Sigmoid colon (tissue), 6 donors: ENCODE measurements at regions not wholly inside any gene's neighbourhood (a gene's known extent, or its start where the extent isn't known, plus 50 kb on each side); places are given as distances from the start of the nearest gene placed in this dataset.

Experiments used
- DNase-seq: peaks from one replicate; pipeline ENCODE4 v3.0.0-alpha.2; 2019
- H3K27ac ChIP-seq, 4 donors: fragments of 200-600 bp; sonication (generic); one replicate each; pipeline ENCODE4 v1.5.1; 2016 to 2019; ENCODE audit warnings: mild to moderate bottlenecking in 1 of 4
- H3K27me3 ChIP-seq, 3 donors: fragments of 200-600 bp; sonication (generic); one replicate each; pipeline ENCODE4 v1.5.1; 2019; ENCODE audit warnings: mild to moderate bottlenecking in 1 of 3
- H3K36me3 ChIP-seq, 4 donors: fragments of 200-600 bp; sonication (generic); one replicate each; pipeline ENCODE4 v1.5.1; 2016 to 2019
- H3K4me1 ChIP-seq, 4 donors: fragments of 200-600 bp; sonication (generic); one replicate each; pipeline ENCODE4 v1.5.1; 2017 to 2019
- H3K4me3 ChIP-seq, 4 donors: fragments of 200-600 bp; sonication (generic); one replicate each; pipeline ENCODE4 v1.5.1; 2017 to 2019; ENCODE audit warnings: mild to moderate bottlenecking in 2 of 4, moderate library complexity in 1 of 4
- H3K9me3 ChIP-seq, 4 donors: fragments of 200-600 bp in 3 of 4; sonication (generic) in 3 of 4; one replicate each; pipeline versions ENCODE4 v1.5.1 to v1.6.1; 2013 to 2019
- CTCF ChIP-seq, 4 experiments: fragments of 450-650 bp in 3 of 4; fragments of 200-600 bp in 1 of 4; IDR thresholded peaks; one replicate each; pipeline ENCODE4 v1.5.1; 2016 to 2019; ENCODE audit warnings: antibody characterized with exemption in 4 of 4, mild to moderate bottlenecking in 3 of 4, moderate library complexity in 2 of 4
- EP300 ChIP-seq, 4 donors: sonication (generic); formaldehyde crosslinking; IDR thresholded peaks; one replicate each; pipeline ENCODE4 v1.6.1; 2017; ENCODE audit warnings: antibody characterized with exemption in 4 of 4
- POLR2A ChIP-seq, 2 donors: fragments of 450-650 bp; IDR thresholded peaks; one replicate each; pipeline ENCODE4 v1.6.1; 2016; ENCODE audit warnings: antibody characterized with exemption in 2 of 2, mild to moderate bottlenecking in 2 of 2, moderate library complexity in 2 of 2
- POLR2AphosphoS5 ChIP-seq, 4 donors: sonication (generic); formaldehyde crosslinking; IDR thresholded peaks; one replicate each; pipeline ENCODE4 v1.6.1; 2017; ENCODE audit warnings: antibody characterized with exemption in 4 of 4
- WGBS, 2 donors: extraction: QIAGEN DNeasy Blood & Tissue Kit; methylation state at CpG; one replicate each; pipeline ENCODE4 v1.1.7; 2013; 5-methylcytosine and 5-hydroxymethylcytosine counted together
- intact Hi-C: fragments of 100-400 bp; cut with DNase I; formaldehyde crosslinking; loops from one replicate; pipeline ENCODE4 v1.15.1; 2023
- donor health status: healthy with polysubstance abuse.
- donor health status: healthy.

DNA sequence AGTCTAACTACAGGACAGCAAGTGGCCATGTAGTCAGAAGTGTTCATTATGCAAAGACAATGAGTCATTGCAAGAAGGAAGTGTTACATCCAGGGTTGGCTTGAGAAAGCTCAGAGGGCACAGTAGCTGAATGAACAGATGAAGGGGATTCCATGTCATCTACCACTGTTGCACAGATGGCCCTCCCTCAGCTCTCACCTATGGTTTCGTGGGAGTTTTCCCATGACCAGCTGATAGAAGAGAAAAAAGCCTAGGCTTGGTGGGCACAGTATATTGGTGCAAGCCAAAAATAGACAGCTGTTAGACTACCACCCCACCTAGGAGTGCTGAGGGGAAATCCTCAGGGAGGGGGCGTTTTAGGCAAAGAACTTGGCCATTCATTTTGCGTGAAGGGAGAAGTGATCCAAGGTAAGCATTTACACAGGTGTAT lies 217.0 kb downstream of the DMRT2 start:
- intact Hi-C loops, result no loop called here
- Histone ChIP-seq H3K4me1 (no peaks in the 10 kb centered on the region), H3K27ac (no peak overlapping the region), H3K27me3 (no peaks in the 10 kb centered on the region), H3K4me3 (no peak overlapping the region), H3K36me3 (no peaks in the 10 kb centered on the region), H3K9me3 (no peaks in the 10 kb centered on the region)
- no peak for DNase-seq
- 68 to 76% methylated on average over 3 of the region's 3 CpGs for WGBS, 2 donors
- TF ChIP-seq POLR2AphosphoS5 (IDR thresholded peaks at IDR 0.05), result no peak
- TF ChIP-seq CTCF (IDR thresholded peaks at IDR 0.05), result no peak
- TF ChIP-seq POLR2A (IDR thresholded peaks at IDR 0.05), result no peak
- TF ChIP-seq EP300 (IDR thresholded peaks at IDR 0.05), result no peak

DNA sequence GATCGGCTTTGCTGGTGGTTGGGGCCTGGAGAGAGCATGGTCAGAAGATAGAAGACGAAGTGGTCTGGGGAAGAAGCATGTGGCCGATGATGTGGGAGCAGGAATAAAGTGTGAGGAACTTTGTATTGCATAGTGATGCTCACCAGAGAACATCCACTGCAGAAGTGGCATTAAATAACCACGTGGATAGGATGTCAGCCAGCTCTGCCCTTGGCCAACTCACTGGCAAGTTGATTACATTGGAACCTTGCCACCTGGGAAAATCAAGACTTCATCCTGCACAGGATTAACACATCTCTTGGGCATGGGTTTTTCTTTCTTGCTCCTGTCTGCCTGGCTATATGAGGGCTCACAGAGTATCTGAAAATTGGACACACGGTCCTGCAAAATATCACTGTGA lies 217.4 kb downstream of the DMRT2 start:
- Histone ChIP-seq H3K36me3 (no peaks in the 10 kb centered on the region), H3K27ac (no peak overlapping the region), H3K4me3 (no peak overlapping the region), H3K4me1 (no peaks in the 10 kb centered on the region), H3K9me3 (no peaks in the 10 kb centered on the region), H3K27me3 (no peaks in the 10 kb centered on the region)
- WGBS, 2 donors, result 61 to 79% methylated on average over 5 of the region's 5 CpGs
- intact Hi-C loops, result no loop called here
- TF ChIP-seq EP300 (IDR thresholded peaks at IDR 0.05) (no peak), CTCF (IDR thresholded peaks at IDR 0.05) (no peak), POLR2AphosphoS5 (IDR thresholded peaks at IDR 0.05) (no peak), POLR2A (IDR thresholded peaks at IDR 0.05) (no peak)
- no peak for DNase-seq

DNA sequence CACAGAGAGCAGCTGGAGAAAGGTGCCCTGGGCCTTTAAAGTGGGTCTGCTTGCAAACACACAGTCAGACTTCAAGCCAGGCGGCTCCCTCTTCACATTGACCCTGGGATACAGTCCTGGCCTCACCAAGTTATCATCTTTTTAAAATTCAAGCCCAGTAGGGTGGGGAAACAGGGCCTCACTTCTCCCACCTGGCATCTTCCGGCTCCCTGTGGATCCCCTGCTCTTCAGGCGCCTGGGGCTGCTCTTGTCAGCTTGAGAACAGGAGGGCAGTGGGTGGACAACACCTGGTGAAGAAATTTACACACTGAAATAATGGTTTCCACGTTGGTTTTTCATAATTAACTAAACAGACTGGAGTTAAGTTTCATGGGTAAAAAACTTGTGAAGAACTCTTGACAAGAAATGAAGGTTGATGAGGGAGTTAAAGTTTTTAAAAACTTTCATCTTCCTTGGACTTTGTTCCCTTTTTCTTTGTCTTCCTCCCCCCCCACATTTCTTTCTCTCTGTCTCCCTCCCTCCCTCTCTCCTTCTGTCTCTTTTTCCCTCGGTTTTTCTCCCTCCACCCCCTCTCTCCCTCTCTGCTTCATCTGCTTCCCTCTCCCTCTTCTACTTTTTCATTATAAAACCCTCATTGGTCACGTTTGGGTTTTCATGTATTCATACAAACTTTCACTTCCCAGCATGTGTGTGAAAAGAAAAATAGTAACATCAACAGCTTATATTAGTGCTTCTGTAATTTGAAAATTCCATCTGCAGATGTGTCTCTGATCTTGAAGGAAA lies 219.6 kb downstream of the DMRT2 start:
- no peak overlapping the region for H3K4me3 ChIP-seq
- no peak for TF ChIP-seq POLR2AphosphoS5 (IDR thresholded peaks at IDR 0.05)
- no peak for TF ChIP-seq CTCF (IDR thresholded peaks at IDR 0.05)
- no peak for TF ChIP-seq EP300 (IDR thresholded peaks at IDR 0.05)
- TF ChIP-seq POLR2A (IDR thresholded peaks at IDR 0.05), result no peak
- 55 to 60% methylated on average over 6 of the region's 6 CpGs for WGBS, 2 donors
- intact Hi-C loops, result no loop called here
- no peaks in the 10 kb centered on the region for H3K36me3 ChIP-seq
- H3K4me1 ChIP-seq, result no peaks in the 10 kb centered on the region
- H3K27me3 ChIP-seq, result no peaks in the 10 kb centered on the region
- H3K27ac ChIP-seq, result no peak overlapping the region
- no peak for DNase-seq
- H3K9me3 ChIP-seq, result no peaks in the 10 kb centered on the region

GRCh38 chr9:1271367-1271766 lies 221.2 kb downstream of the DMRT2 start:
- no peaks in the 10 kb centered on the region for H3K4me1 ChIP-seq
- intact Hi-C loops, result no loop called here
- WGBS, 2 donors, result 52 to 57% methylated on average over 2 of the region's 2 CpGs

DNA sequence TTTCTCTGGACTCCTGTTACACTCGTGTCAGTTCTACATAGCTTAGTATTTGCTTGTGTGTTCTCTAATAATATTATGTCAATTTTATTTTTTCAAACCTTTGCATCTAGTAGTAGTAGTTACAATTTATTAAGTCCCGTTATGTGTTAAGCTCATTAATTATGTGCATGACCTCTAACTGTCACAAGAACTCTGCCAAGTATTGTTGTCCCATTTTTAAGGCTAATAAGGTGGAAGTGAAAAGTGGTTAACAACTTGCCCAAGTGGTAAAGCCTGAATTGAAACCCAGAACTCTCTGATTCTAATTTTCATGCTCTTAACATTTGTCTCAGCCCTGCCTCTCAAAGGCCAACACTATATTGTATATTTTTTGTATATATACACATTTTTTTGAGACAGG lies 221.6 kb downstream of the DMRT2 start:
- Histone ChIP-seq H3K27me3 (no peaks in the 10 kb centered on the region), H3K9me3 (no peaks in the 10 kb centered on the region), H3K4me3 (no peak overlapping the region), H3K36me3 (no peaks in the 10 kb centered on the region), H3K27ac (no peak overlapping the region), H3K4me1 (no peaks in the 10 kb centered on the region)
- TF ChIP-seq CTCF (IDR thresholded peaks at IDR 0.05), result no peak
- TF ChIP-seq EP300 (IDR thresholded peaks at IDR 0.05), result no peak
- no peak for TF ChIP-seq POLR2AphosphoS5 (IDR thresholded peaks at IDR 0.05)
- no peak for TF ChIP-seq POLR2A (IDR thresholded peaks at IDR 0.05)
- 83 to 92% methylated on average over 2 of the region's 2 CpGs for WGBS, 2 donors
- intact Hi-C loops, result no loop called here
- no peak for DNase-seq

More at GRCh38 chr9:1271367-1271766, 221.2 kb downstream of the DMRT2 start:
- Histone ChIP-seq H3K36me3 (no peaks in the 10 kb centered on the region), H3K27me3 (no peaks in the 10 kb centered on the region), H3K27ac (no peak overlapping the region), H3K4me3 (no peak overlapping the region), H3K9me3 (no peaks in the 10 kb centered on the region)
- no peak for TF ChIP-seq POLR2A (IDR thresholded peaks at IDR 0.05)
- DNase-seq, result no peak
